HCT116 (cell line): ENCODE measurements at regions not wholly inside any gene's neighbourhood (a gene's known extent, or its start where the extent isn't known, plus 50 kb on each side); places are given as distances from the start of the nearest gene placed in this dataset.

Source experiments
- ATAC-seq: fragments of 200-7000 bp; cut with Tn5 transposase; 2 replicates; pipeline ENCODE4 v1.9.1; 2020; ENCODE audit warnings: mild to moderate bottlenecking, moderate library complexity
- BruUV-seq: library from RNA; stranded (reverse); fragments of 400-500 nt; replicated peaks from 2 replicates; lab custom pipeline; 2021; lab: Mats Ljungman, UMichigan
- CTCF ChIA-PET: fragments of 300-600 bp; sonication (Branson Sonifier 250); formaldehyde crosslinking; loops from one replicate; lab custom pipeline; 2021; ENCODE audit warnings: antibody characterized with exemption; lab: Charles Lee
- POLR2A ChIA-PET: fragments of 300-600, 350-600 bp; sonication (Branson Sonifier 250); formaldehyde crosslinking; loops from one replicate; lab custom pipeline; 2021; ENCODE audit warnings: antibody characterized with exemption; lab: Charles Lee
- RAD21 ChIA-PET, 2 experiments: fragments of 300-600 bp; sonication (Branson Sonifier 250); formaldehyde crosslinking; loops; one replicate each; lab custom pipeline; 2023; ENCODE audit warnings: low total read pairs in 2 of 2; ENCODE audit not compliant: uncharacterized antibody in 2 of 2, unreplicated experiment in 2 of 2, low non-redundant PET in 1 of 2; lab: Charles Lee
- DNase-seq: peaks from one replicate; pipeline ENCODE4 v3.0.0-alpha.2; 2010; ENCODE audit warnings: low read depth, low spot score
- H2AFZ ChIP-seq: fragments of 200-600 bp; shearing (Covaris generic), sonication (generic); 2 replicates; pipeline ENCODE4 v1.6.1; 2017; ENCODE audit warnings: low read depth, mixed run types, mixed read lengths, antibody characterized with exemption, low read length; ENCODE audit not compliant: poor library complexity, severe bottlenecking
- H3K27ac ChIP-seq: 2 replicates; pipeline ENCODE4 v1.5.1; 2012; ENCODE audit warnings: low read depth, low read length
- H3K27me3 ChIP-seq: fragments of 200-600 bp; sonication (generic); 2 replicates; pipeline ENCODE4 v1.6.1; 2016; ENCODE audit warnings: mixed run types, low read length, mixed read lengths; ENCODE audit not compliant: insufficient read depth
- H3K36me3 ChIP-seq, 2 experiments: fragments of 200-500 bp in 1 of 2; fragments of 200-600 bp in 1 of 2; sonication (Bioruptor generic) in 1 of 2; sonication (generic) in 1 of 2; 2 replicates each; pipeline versions ENCODE4 v1.5.1 to v1.6.1; 2014 to 2016; ENCODE audit warnings: low read length in 2 of 2, inconsistent platforms in 1 of 2, mixed read lengths in 1 of 2, mixed run types in 1 of 2; ENCODE audit not compliant: insufficient read depth in 2 of 2, control insufficient read depth in 1 of 2
- H3K4me1 ChIP-seq, 2 experiments: fragments of 200-600 bp in 1 of 2; sonication (generic) in 1 of 2; 2 replicates each; pipeline versions ENCODE4 v1.5.1 to v1.6.1; 2012 to 2017; ENCODE audit warnings: low read length in 2 of 2, inconsistent platforms in 1 of 2, mild to moderate bottlenecking in 1 of 2, mixed read lengths in 1 of 2, mixed run types in 1 of 2, moderate library complexity in 1 of 2; ENCODE audit not compliant: insufficient read depth in 2 of 2, control insufficient read depth in 1 of 2
- H3K4me2 ChIP-seq: fragments of 200-600 bp; sonication (generic); 2 replicates; pipeline ENCODE4 v1.6.1; 2017; ENCODE audit warnings: mixed run types, low read length, mixed read lengths
- H3K4me3 ChIP-seq, 2 experiments: fragments of 200-600 bp in 1 of 2; sonication (generic) in 1 of 2; replicated peaks in 1 of 2; 2 replicates each; pipeline ENCODE4 v1.5.1; 2011 to 2016; ENCODE audit warnings: low read length in 2 of 2, control low read depth in 1 of 2, low read depth in 1 of 2, mild to moderate bottlenecking in 1 of 2, mixed read lengths in 1 of 2, mixed run types in 1 of 2
- H3K79me2 ChIP-seq: fragments of 200-600 bp; sonication (generic); 2 replicates; pipeline ENCODE4 v1.6.1; 2017; ENCODE audit warnings: mild to moderate bottlenecking, mixed run types, low read length, moderate library complexity, mixed read lengths; ENCODE audit not compliant: insufficient read depth
- H3K9ac ChIP-seq: fragments of 200-600 bp; sonication (generic); 2 replicates; pipeline ENCODE4 v1.6.1; 2016; ENCODE audit warnings: low read length, mixed read lengths
- H3K9me2 ChIP-seq: fragments of 200-600 bp; sonication (generic), shearing (Covaris generic); 2 replicates; pipeline ENCODE4 v1.6.1; 2017; ENCODE audit warnings: mixed run types, mild to moderate bottlenecking, moderate library complexity; ENCODE audit not compliant: insufficient read depth
- H3K9me3 ChIP-seq, 2 experiments: fragments of 200-500 bp in 1 of 2; fragments of 200-600 bp in 1 of 2; sonication (Bioruptor generic) in 1 of 2; sonication (generic) in 1 of 2; 2 replicates each; pipeline ENCODE4 v1.6.1; 2014 to 2017; ENCODE audit warnings: low read length in 2 of 2, mixed read lengths in 2 of 2, inconsistent platforms in 1 of 2, low read depth in 1 of 2, mild to moderate bottlenecking in 1 of 2, mixed run types in 1 of 2, moderate library complexity in 1 of 2; ENCODE audit not compliant: control insufficient read depth in 1 of 2, insufficient read depth in 1 of 2
- H4K20me1 ChIP-seq: fragments of 200-600 bp; sonication (generic), shearing (Covaris generic); 2 replicates; pipeline ENCODE4 v1.6.1; 2017; ENCODE audit warnings: mixed run types, mild to moderate bottlenecking, moderate library complexity; ENCODE audit not compliant: insufficient read depth
- CBX3 ChIP-seq: IDR thresholded peaks from 2 replicates; pipeline ENCODE4 v1.6.1; 2012; ENCODE audit warnings: low read depth
- CEBPB ChIP-seq: IDR thresholded peaks from 2 replicates; pipeline ENCODE4 v1.6.1; 2012; ENCODE audit warnings: low read depth
- CTCF ChIP-seq, 3 experiments: fragments of 200-600 bp in 1 of 3; sonication (generic) in 1 of 3; IDR thresholded peaks in 2 of 3; conservative IDR thresholded peaks in 1 of 3; 2 replicates each; pipeline ENCODE4 v1.5.1; 2012 to 2017; ENCODE audit warnings: low read depth in 2 of 3, low read length in 2 of 3, antibody characterized with exemption in 1 of 3, borderline replicate concordance in 1 of 3, control low read depth in 1 of 3, mild to moderate bottlenecking in 1 of 3, mixed read lengths in 1 of 3, mixed run types in 1 of 3, moderate library complexity in 1 of 3; ENCODE audit not compliant: insufficient read depth in 1 of 3
- EGR1 ChIP-seq: IDR thresholded peaks from 2 replicates; pipeline ENCODE4 v1.6.1; 2012; ENCODE audit warnings: low read depth
- EZH2 ChIP-seq: fragments of 200-600 bp; sonication (generic); IDR thresholded peaks from 2 replicates; pipeline ENCODE4 v1.6.1; 2017; ENCODE audit warnings: antibody characterized with exemption, mixed run types
- EZH2phosphoT487 ChIP-seq: fragments of 200-600 bp; IDR thresholded peaks from 2 replicates; pipeline ENCODE4 v1.6.1; 2018; ENCODE audit warnings: antibody characterized with exemption, borderline replicate concordance
- FOSL1 ChIP-seq: IDR thresholded peaks from 2 replicates; pipeline ENCODE4 v1.6.1; 2012; ENCODE audit warnings: low read depth
- JUND ChIP-seq: IDR thresholded peaks from 2 replicates; pipeline ENCODE4 v1.6.1; 2012
- MAX ChIP-seq: IDR thresholded peaks from 2 replicates; pipeline ENCODE4 v1.6.1; 2012
- POLR2A ChIP-seq: IDR thresholded peaks from 2 replicates; pipeline ENCODE4 v1.7.0; 2011; ENCODE audit warnings: borderline replicate concordance; ENCODE audit not compliant: insufficient read depth, insufficient read length; ENCODE audit errors: extremely low read depth
- RAD21 ChIP-seq: IDR thresholded peaks from 2 replicates; pipeline ENCODE4 v1.6.1; 2012; ENCODE audit warnings: low read depth, mild to moderate bottlenecking
- REST ChIP-seq: IDR thresholded peaks from 2 replicates; pipeline ENCODE4 v1.6.1; 2012; ENCODE audit warnings: low read depth
- SIN3A ChIP-seq: IDR thresholded peaks from 2 replicates; pipeline ENCODE4 v1.6.1; 2012; ENCODE audit warnings: low read depth
- SP1 ChIP-seq: IDR thresholded peaks from 2 replicates; pipeline ENCODE4 v1.6.1; 2012; ENCODE audit warnings: low read depth
- TCF7L2 ChIP-seq: IDR thresholded peaks from 2 replicates; pipeline ENCODE4 v1.7.0; 2011; ENCODE audit warnings: borderline replicate concordance, inconsistent platforms; ENCODE audit not compliant: insufficient read depth, insufficient read length; ENCODE audit errors: extremely low read depth
- ZFX ChIP-seq: fragments of 450-650 bp; IDR thresholded peaks from 2 replicates; pipeline ENCODE4 v1.6.1; 2017
- intact Hi-C: fragments of 100-400 bp; cut with micrococcal nuclease; formaldehyde crosslinking; loops from 2 replicates; pipeline ENCODE4 v1.10.0; 2022

DNA sequence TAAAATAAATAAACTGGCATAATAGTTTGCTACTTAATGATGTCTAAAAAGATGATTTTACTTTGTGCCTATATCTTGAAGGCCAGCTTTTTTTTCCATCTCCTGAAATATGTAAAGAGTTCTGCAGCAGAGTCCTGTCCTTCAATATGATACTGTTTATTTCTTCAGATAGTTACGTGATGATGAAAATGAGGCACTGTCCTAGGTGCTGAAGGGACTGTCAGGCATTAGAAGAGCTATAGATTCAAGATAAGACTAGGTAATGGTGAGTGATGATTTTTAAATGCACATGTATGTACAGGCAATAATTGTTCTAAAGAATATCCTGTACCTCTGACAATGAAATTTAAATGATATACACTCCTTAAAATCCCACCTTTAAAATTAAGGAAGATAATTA is 326.9 kb upstream of the DNAJC19 start:
- no TSS peak for BruUV-seq
- no peaks in the 10 kb centered on the region for H3K9me3 ChIP-seq
- no peak overlapping the region for H3K4me3 ChIP-seq
- no peaks in the 10 kb centered on the region for H4K20me1 ChIP-seq
- POLR2A ChIA-PET = no interaction called here
- CTCF ChIA-PET = interaction anchor here (1.5 kb wide), 1 partner anchor 10 kb away, joined by 8 read pairs; no protein-coding TSS in a partner anchor
- intact Hi-C loops = no loop called here
- no peak overlapping the region for H2AFZ ChIP-seq
- TF ChIP-seq CBX3 (no peak), RAD21 (no peak), REST (peak; percentile 73), CEBPB (no peak), EZH2phosphoT487 (no peak), SIN3A (no peak), POLR2A (no peak), JUND (no peak), SP1 (no peak), ZFX (no peak), FOSL1 (no peak), CTCF (IDR thresholded peaks at IDR 0.05 in 2 of 3, conservative IDR thresholded peaks at IDR 0.05 in 1 of 3; ENCODE audit: borderline replicate concordance in 1 of 3, insufficient read depth in 1 of 3, low read depth in 2 of 3, low read length in 2 of 3) (no peak), TCF7L2 (peak; percentile 23), EGR1 (no peak), EZH2 (no peak), MAX (no peak)
- TF ChIP-seq, all 23 proteins: peak for 2
- H3K27ac ChIP-seq = no peak overlapping the region
- H3K79me2 ChIP-seq = no peaks in the 10 kb centered on the region
- no peak overlapping the region for H3K4me2 ChIP-seq
- H3K9ac ChIP-seq = no peak overlapping the region
- no peaks in the 10 kb centered on the region for H3K36me3 ChIP-seq
- H3K27me3 ChIP-seq = peaks cover 12% of the 10 kb centered on the region
- no peak for DNase-seq
- no peak for ATAC-seq
- H3K9me2 ChIP-seq = no peaks in the 10 kb centered on the region
- no peaks in the 10 kb centered on the region for H3K4me1 ChIP-seq
- RAD21 ChIA-PET = no interaction called here
